Smooth muscle cell (in vitro differentiated cells): ENCODE measurements at regions not wholly inside any gene's neighbourhood (a gene's known extent, or its start where the extent isn't known, plus 50 kb on each side); places are given as distances from the start of the nearest gene placed in this dataset.

Experiments used
- DNase-seq: peaks from one replicate; lab custom pipeline; 2025; ENCODE audit not compliant: unreplicated experiment; lab: John Stamatoyannopoulos, UW
- H2AFZ ChIP-seq: fragments of 200-600 bp; sonication (generic); 2 replicates; pipeline ENCODE4 v1.6.0; 2016; ENCODE audit warnings: antibody characterized with exemption, low read depth, mild to moderate bottlenecking
- H3F3A ChIP-seq: fragments of 200-600 bp; sonication (generic); 2 replicates; pipeline ENCODE4 v1.6.0; 2017; ENCODE audit warnings: antibody characterized with exemption, low read depth
- H3K27ac ChIP-seq: fragments of 200-600 bp; sonication (generic); 2 replicates; pipeline ENCODE4 v1.5.1; 2016; ENCODE audit warnings: low read depth, mild to moderate bottlenecking
- H3K27me3 ChIP-seq: fragments of 200-600 bp; sonication (generic); 2 replicates; pipeline ENCODE4 v1.6.1; 2016; ENCODE audit warnings: low read depth, mild to moderate bottlenecking
- H3K36me3 ChIP-seq: fragments of 200-600 bp; sonication (generic); 2 replicates; pipeline ENCODE4 v1.5.1; 2016; ENCODE audit warnings: low read depth
- H3K4me1 ChIP-seq: fragments of 200-600 bp; sonication (generic); 2 replicates; pipeline ENCODE4 v1.5.1; 2016; ENCODE audit warnings: low read depth
- H3K4me2 ChIP-seq: fragments of 200-600 bp; sonication (generic); 2 replicates; pipeline ENCODE4 v1.6.0; 2016; ENCODE audit warnings: mild to moderate bottlenecking
- H3K4me3 ChIP-seq: fragments of 200-600 bp; sonication (generic); 2 replicates; pipeline ENCODE4 v1.5.1; 2016; ENCODE audit warnings: mild to moderate bottlenecking
- H3K79me2 ChIP-seq: fragments of 200-600 bp; sonication (generic); 2 replicates; pipeline ENCODE4 v1.6.0; 2016; ENCODE audit warnings: low read depth, mild to moderate bottlenecking
- H3K9ac ChIP-seq: fragments of 200-600 bp; sonication (generic); 2 replicates; pipeline ENCODE4 v1.6.0; 2016; ENCODE audit warnings: low read depth
- H3K9me3 ChIP-seq: fragments of 200-600 bp; sonication (generic); replicated peaks from 2 replicates; pipeline ENCODE4 v1.5.1; 2016; ENCODE audit warnings: low read depth
- H4K20me1 ChIP-seq: fragments of 200-600 bp; sonication (generic); 2 replicates; pipeline ENCODE4 v1.6.0; 2016; ENCODE audit warnings: low read depth
- WGBS: methylation state at CpG from one replicate; pipeline ENCODE4 v1.1.7; 2016; ENCODE audit warnings: low lambda C conversion rate; 5-methylcytosine and 5-hydroxymethylcytosine counted together
- TF ChIP-seq, protein P1 (sequence below): fragments of 200-600 bp; sonication (generic); IDR thresholded peaks from 2 replicates; pipeline ENCODE4 v1.5.1; 2017; ENCODE audit warnings: borderline replicate concordance, mild to moderate bottlenecking, antibody characterized with exemption; ENCODE audit not compliant: insufficient read depth, poor library complexity, severe bottlenecking

DNA sequence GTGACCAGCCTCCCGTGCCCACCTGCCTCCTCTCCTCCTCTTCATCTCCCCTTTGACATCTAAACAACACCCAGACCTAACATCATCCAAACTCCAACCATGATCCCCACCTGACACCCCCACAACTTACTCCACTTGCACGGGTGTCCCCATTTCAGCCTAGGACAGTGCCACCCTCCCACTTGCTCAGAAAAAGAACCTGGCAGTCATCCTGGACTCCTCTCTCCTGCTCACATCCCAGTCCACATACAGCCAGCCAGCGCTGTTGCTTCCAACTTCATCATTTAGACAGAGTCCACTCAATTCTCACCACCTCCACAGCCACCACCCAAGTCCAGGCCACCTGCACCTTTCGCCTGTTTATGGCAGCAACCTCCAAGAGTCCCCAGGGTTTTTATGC, 485.7 kb downstream of the MN1 start:
- H3K9me3 ChIP-seq, result no peaks in the 10 kb centered on the region
- no peak for DNase-seq
- H3K4me2 ChIP-seq, result no peak overlapping the region
- no peaks in the 10 kb centered on the region for H3K79me2 ChIP-seq
- H3F3A ChIP-seq, result no peaks in the 10 kb centered on the region
- peaks cover 13% of the 10 kb centered on the region for H3K27me3 ChIP-seq
- TF ChIP-seq, protein P1, sequence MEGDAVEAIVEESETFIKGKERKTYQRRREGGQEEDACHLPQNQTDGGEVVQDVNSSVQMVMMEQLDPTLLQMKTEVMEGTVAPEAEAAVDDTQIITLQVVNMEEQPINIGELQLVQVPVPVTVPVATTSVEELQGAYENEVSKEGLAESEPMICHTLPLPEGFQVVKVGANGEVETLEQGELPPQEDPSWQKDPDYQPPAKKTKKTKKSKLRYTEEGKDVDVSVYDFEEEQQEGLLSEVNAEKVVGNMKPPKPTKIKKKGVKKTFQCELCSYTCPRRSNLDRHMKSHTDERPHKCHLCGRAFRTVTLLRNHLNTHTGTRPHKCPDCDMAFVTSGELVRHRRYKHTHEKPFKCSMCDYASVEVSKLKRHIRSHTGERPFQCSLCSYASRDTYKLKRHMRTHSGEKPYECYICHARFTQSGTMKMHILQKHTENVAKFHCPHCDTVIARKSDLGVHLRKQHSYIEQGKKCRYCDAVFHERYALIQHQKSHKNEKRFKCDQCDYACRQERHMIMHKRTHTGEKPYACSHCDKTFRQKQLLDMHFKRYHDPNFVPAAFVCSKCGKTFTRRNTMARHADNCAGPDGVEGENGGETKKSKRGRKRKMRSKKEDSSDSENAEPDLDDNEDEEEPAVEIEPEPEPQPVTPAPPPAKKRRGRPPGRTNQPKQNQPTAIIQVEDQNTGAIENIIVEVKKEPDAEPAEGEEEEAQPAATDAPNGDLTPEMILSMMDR, result no peak
- H3K9ac ChIP-seq, result no peak overlapping the region
- no peak overlapping the region for H2AFZ ChIP-seq
- 96% methylated on average over 4 of the region's 4 CpGs for WGBS
- H4K20me1 ChIP-seq, result no peaks in the 10 kb centered on the region
- no peak overlapping the region for H3K4me3 ChIP-seq
- H3K36me3 ChIP-seq, result no peaks in the 10 kb centered on the region
- no peak overlapping the region for H3K27ac ChIP-seq
- H3K4me1 ChIP-seq, result peaks cover 11% of the 10 kb centered on the region

DNA sequence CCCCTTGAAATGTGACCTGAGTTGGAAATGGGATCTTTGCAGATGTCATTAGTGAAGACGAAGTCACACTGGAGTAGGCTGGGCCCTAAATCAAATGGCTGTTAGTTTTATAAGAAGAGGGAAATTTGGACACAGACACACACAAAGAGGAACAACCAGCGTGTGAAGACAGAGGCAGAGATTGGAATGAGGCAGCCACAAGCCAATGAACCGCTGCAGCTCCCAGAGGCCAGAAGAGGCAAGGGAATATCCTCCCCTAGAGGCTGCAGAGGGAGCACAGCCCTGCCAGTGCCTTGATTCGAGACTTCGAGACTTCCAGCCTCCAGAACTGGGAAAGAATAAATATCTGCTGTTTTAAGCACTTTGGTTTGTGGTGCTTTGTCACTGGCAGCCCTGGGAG, 484.5 kb downstream of the MN1 start:
- Histone ChIP-seq H3K27me3 (peaks cover 6% of the 10 kb centered on the region), H3K27ac (no peak overlapping the region), H3K36me3 (no peaks in the 10 kb centered on the region), H3K4me2 (no peak overlapping the region), H3K9ac (no peak overlapping the region), H3K79me2 (no peaks in the 10 kb centered on the region), H3K4me3 (no peak overlapping the region), H3K9me3 (no peaks in the 10 kb centered on the region), H2AFZ (no peak overlapping the region), H3K4me1 (peaks cover under 1% of the 10 kb centered on the region), H3F3A (no peaks in the 10 kb centered on the region), H4K20me1 (no peaks in the 10 kb centered on the region)
- 56% methylated on average over 5 of the region's 5 CpGs for WGBS
- no peak for DNase-seq
- TF ChIP-seq, protein P1, result no peak

- DNase-seq, result no peak
- TF ChIP-seq, protein P1, result no peak
- H2AFZ ChIP-seq, result no peak overlapping the region
Observed at GRCh38 chr22:27317971-27318428, 483.6 kb downstream of the MN1 start.

GRCh38 chr22:27318516-27318915, 483.0 kb downstream of the MN1 start:
- no peaks in the 10 kb centered on the region for H3K36me3 ChIP-seq
- WGBS, result 60% methylated on average over 3 of the region's 3 CpGs
- no peak overlapping the region for H3K4me3 ChIP-seq
- no peaks in the 10 kb centered on the region for H3F3A ChIP-seq
- H2AFZ ChIP-seq, result no peak overlapping the region
- H3K27ac ChIP-seq, result no peak overlapping the region
- H4K20me1 ChIP-seq, result no peaks in the 10 kb centered on the region
- TF ChIP-seq, protein P1, result no peak
- H3K9me3 ChIP-seq, result no peaks in the 10 kb centered on the region
- no peak for DNase-seq
- peak overlapping the region; percentile 40 for H3K4me2 ChIP-seq
- no peak overlapping the region for H3K9ac ChIP-seq
- H3K79me2 ChIP-seq, result no peaks in the 10 kb centered on the region
- peaks cover 20% of the 10 kb centered on the region for H3K27me3 ChIP-seq
- no peaks in the 10 kb centered on the region for H3K4me1 ChIP-seq

More at GRCh38 chr22:27317971-27318428, 483.6 kb downstream of the MN1 start:
- H4K20me1 ChIP-seq, result no peaks in the 10 kb centered on the region
- H3K9ac ChIP-seq, result no peak overlapping the region
- H3K79me2 ChIP-seq, result no peaks in the 10 kb centered on the region
- no peaks in the 10 kb centered on the region for H3K36me3 ChIP-seq
- H3K27me3 ChIP-seq, result peaks cover 15% of the 10 kb centered on the region
- no peaks in the 10 kb centered on the region for H3F3A ChIP-seq
- H3K9me3 ChIP-seq, result no peaks in the 10 kb centered on the region
- WGBS, result 60% methylated on average over 15 of the region's 15 CpGs
- H3K4me2 ChIP-seq, result peak overlapping the region; percentile 40
- no peaks in the 10 kb centered on the region for H3K4me1 ChIP-seq
- no peak overlapping the region for H3K4me3 ChIP-seq
- no peak overlapping the region for H3K27ac ChIP-seq
